ENCODE measurements at regions not wholly inside any gene's neighbourhood (a gene's known extent, or its start where the extent isn't known, plus 50 kb on each side); places are given as distances from the start of the nearest gene placed in this dataset.

DNA sequence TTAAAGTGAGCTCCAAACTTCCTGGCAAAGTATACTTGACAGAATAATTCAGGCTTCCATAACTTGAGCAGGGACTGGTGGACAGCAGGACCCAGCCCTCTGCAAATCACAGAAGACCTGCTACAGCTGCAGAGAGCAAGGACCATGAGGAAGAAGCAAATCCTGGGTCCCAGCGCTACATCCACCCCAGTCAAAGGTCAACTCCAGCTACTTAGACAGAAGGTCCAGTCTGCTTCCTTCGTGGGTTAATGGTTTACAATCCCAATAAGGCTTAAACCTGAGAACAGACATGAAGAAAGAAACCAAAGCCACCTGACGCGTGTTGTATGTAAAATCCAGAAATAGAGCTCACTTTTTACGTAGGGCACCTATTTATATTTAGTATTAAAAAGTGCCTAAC lies 57.7 kb downstream of the SHANK2 start:
- TF ChIP-seq, protein P1, sequence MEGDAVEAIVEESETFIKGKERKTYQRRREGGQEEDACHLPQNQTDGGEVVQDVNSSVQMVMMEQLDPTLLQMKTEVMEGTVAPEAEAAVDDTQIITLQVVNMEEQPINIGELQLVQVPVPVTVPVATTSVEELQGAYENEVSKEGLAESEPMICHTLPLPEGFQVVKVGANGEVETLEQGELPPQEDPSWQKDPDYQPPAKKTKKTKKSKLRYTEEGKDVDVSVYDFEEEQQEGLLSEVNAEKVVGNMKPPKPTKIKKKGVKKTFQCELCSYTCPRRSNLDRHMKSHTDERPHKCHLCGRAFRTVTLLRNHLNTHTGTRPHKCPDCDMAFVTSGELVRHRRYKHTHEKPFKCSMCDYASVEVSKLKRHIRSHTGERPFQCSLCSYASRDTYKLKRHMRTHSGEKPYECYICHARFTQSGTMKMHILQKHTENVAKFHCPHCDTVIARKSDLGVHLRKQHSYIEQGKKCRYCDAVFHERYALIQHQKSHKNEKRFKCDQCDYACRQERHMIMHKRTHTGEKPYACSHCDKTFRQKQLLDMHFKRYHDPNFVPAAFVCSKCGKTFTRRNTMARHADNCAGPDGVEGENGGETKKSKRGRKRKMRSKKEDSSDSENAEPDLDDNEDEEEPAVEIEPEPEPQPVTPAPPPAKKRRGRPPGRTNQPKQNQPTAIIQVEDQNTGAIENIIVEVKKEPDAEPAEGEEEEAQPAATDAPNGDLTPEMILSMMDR (IDR thresholded peaks at IDR 0.05): no peak
- no peak for TF ChIP-seq POLR2A (IDR thresholded peaks at IDR 0.05)
